PC-9 (cell line): ENCODE measurements at regions not wholly inside any gene's neighbourhood (a gene's known extent, or its start where the extent isn't known, plus 50 kb on each side); places are given as distances from the start of the nearest gene placed in this dataset.

Experiments
- CTCF ChIP-seq: fragments of 200-600 bp; sonication (generic); conservative IDR thresholded peaks from 2 replicates; pipeline ENCODE4 v1.6.1; 2017; ENCODE audit warnings: mixed run types, antibody characterized with exemption, mild to moderate bottlenecking, moderate library complexity
- EZH2 ChIP-seq: fragments of 200-600 bp; sonication (generic); IDR thresholded peaks from 2 replicates; pipeline ENCODE4 v1.8.0; 2017; ENCODE audit warnings: antibody characterized with exemption, low read depth

DNA sequence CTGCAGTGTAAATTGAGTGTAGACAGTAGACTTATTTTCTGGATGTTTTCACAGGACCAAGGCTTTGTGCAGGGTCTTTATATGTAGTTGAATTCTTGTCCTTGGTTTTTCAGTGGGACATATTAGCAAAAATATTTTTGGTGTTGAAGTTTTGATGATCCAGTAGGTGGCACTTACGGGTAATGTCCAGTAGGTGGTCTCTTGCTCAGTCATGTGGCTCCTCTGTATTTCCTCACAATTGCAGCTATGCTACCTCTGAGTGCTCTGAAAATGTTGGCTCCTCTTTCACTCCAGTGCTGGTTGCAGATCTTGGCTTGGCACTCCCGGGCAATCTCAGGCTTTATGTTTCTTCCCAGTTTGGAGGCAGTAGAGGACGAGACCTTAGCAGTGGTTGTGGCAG, 419.8 kb upstream of the AMOT start:
- TF ChIP-seq CTCF (peak; percentile 56), EZH2 (no peak)
